ENCODE measurements at regions not wholly inside any gene's neighbourhood (a gene's known extent, or its start where the extent isn't known, plus 50 kb on each side); places are given as distances from the start of the nearest gene placed in this dataset.

DNA sequence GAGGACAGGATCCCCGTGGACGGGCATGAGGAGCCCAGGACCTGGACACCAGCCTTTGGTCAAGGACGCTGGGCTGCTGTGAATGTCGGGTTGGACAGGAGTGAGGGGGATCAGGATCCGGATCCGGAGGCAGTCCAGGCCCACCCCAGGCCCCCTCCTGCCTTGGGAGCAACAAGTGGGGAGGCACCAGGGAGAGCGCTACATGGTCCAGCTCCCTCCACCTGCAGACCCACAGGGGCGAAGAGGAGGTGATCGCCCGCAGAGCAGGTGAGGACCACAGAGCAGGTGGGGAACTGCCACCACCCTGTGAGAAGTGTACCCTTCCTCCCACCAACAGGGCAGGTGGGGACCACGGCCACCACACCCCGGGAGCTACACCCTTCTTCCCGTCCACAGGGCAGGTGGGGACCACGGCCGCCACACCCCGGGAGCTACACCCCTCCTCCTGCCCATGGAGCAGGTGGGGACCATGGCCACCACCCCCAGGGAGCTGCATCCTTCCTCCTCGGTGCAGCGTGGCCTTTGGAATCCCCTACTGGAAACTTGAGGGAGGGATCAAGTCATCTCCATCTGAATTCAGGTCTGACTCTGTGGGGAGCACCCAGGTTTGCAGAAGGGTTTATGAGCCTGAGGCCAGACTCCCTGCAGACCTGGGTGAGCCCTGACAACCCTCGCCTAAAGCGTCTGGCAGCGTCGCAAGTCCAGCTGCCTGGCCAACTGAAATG is 141.0 kb downstream of the BRD1 start:
- TF ChIP-seq, protein P1, sequence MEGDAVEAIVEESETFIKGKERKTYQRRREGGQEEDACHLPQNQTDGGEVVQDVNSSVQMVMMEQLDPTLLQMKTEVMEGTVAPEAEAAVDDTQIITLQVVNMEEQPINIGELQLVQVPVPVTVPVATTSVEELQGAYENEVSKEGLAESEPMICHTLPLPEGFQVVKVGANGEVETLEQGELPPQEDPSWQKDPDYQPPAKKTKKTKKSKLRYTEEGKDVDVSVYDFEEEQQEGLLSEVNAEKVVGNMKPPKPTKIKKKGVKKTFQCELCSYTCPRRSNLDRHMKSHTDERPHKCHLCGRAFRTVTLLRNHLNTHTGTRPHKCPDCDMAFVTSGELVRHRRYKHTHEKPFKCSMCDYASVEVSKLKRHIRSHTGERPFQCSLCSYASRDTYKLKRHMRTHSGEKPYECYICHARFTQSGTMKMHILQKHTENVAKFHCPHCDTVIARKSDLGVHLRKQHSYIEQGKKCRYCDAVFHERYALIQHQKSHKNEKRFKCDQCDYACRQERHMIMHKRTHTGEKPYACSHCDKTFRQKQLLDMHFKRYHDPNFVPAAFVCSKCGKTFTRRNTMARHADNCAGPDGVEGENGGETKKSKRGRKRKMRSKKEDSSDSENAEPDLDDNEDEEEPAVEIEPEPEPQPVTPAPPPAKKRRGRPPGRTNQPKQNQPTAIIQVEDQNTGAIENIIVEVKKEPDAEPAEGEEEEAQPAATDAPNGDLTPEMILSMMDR (IDR thresholded peaks at IDR 0.05): no peak
- TF ChIP-seq ZFX (IDR thresholded peaks at IDR 0.05; ENCODE audit: borderline replicate concordance): no peak
